ENCODE measurements at regions not wholly inside any gene's neighbourhood (a gene's known extent, or its start where the extent isn't known, plus 50 kb on each side); places are given as distances from the start of the nearest gene placed in this dataset.

DNA sequence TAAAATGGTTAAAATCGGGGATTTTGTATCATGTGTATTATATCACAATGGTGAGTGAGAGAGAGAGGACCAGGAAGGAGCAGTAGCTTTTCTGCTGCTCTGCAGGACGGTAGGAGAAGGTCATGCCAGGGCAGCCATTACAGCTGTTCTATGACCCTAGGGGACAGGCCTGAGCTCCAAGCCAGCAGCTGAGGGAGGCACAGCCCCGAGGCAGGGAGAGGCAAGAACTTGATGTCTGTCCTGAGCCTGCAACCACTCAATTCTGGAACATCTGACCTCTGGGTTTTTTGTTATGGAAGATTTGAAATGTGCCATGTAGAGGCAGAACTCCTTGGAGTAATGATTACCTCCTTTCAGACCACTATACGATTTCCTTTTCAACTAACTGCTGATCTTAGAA lies 135.8 kb upstream of the SH3BP4 start:
- Histone ChIP-seq H3K4me3 (ENCODE audit: low read depth, low read length) (no peak overlapping the region), H3K27ac (ENCODE audit: low read depth, low read length) (no peak overlapping the region), H3K27me3 (ENCODE audit: control insufficient read depth, insufficient read depth, low read length) (no peaks in the 10 kb centered on the region), H3K9me3 (ENCODE audit: control insufficient read depth, insufficient read depth, low read length) (no peaks in the 10 kb centered on the region; the same call in 1 of the 2 replicates)
- DNase-seq (ENCODE audit: low read depth, low spot score), result no peak
- no peak for TF ChIP-seq CTCF (IDR thresholded peaks at IDR 0.05; ENCODE audit: low read depth, low read length)
- POLR2A ChIA-PET, result no interaction called here
- CTCF ChIA-PET, result interaction anchor here (1.0 kb wide), 1 partner anchor 271 kb away, joined by 3 read pairs; no protein-coding TSS in a partner anchor

DNA sequence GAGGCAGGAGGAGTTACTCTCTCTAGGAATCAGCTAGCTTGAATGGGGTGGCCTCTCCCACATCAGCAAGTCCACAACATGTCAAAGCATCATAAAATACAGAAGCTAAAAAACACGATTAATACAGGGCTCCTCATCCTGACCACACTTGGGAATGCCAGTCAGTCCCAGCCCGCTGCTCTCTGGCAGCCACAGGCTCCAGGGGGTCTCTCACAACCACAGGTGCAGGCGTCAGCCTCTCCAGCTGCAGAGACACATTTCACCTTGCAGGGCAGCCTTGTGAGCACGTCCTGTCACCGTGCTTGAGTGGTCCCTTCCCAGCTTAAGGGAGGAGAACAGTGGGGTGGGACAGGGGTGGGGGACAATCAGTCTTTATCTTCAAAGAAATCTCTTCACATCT lies 137.4 kb upstream of the SH3BP4 start:
- POLR2A ChIA-PET, result no interaction called here
- no peak overlapping the region for H3K4me3 ChIP-seq (ENCODE audit: low read depth, low read length)
- no peak overlapping the region for H3K27ac ChIP-seq (ENCODE audit: low read depth, low read length)
- H3K9me3 ChIP-seq (ENCODE audit: control insufficient read depth, insufficient read depth, low read length), result no peaks in the 10 kb centered on the region; the same call in 1 of the 2 replicates
- TF ChIP-seq CTCF (IDR thresholded peaks at IDR 0.05; ENCODE audit: low read depth, low read length), result no peak
- CTCF ChIA-PET, result no interaction called here
- H3K27me3 ChIP-seq (ENCODE audit: control insufficient read depth, insufficient read depth, low read length), result no peaks in the 10 kb centered on the region
- no peak for DNase-seq (ENCODE audit: low read depth, low spot score)

DNA sequence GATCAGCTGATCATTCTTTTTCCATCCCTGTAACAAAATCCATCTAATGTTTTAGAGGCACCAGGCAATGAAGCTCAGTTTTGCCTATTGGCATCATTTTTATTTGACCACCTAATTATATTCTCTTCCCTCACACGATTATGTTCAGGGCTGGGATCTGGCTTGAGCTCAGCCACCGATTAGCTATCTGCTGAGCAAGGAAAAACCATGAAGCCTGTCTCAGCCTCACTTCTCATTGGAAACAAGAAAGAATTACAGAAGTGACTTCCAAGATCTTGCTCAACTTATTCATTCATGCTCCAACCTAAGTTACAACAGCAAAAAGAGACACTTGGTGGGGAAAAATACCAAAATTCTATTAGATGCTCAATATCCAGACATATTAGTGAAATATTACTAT lies 139.0 kb upstream of the SH3BP4 start:
- no peak for DNase-seq (ENCODE audit: low read depth, low spot score)
- Histone ChIP-seq H3K9me3 (ENCODE audit: control insufficient read depth, insufficient read depth, low read length) (no peaks in the 10 kb centered on the region; the same call in 1 of the 2 replicates), H3K4me3 (ENCODE audit: low read depth, low read length) (no peak overlapping the region), H3K27me3 (ENCODE audit: control insufficient read depth, insufficient read depth, low read length) (no peaks in the 10 kb centered on the region), H3K27ac (ENCODE audit: low read depth, low read length) (no peak overlapping the region)
- ChIA-PET POLR2A (interaction anchor here (0.5 kb wide), 1 partner anchor 21 kb away, joined by 4 read pairs; no protein-coding TSS in a partner anchor), CTCF (no interaction called here)
- no peak for TF ChIP-seq CTCF (IDR thresholded peaks at IDR 0.05; ENCODE audit: low read depth, low read length)

DNA sequence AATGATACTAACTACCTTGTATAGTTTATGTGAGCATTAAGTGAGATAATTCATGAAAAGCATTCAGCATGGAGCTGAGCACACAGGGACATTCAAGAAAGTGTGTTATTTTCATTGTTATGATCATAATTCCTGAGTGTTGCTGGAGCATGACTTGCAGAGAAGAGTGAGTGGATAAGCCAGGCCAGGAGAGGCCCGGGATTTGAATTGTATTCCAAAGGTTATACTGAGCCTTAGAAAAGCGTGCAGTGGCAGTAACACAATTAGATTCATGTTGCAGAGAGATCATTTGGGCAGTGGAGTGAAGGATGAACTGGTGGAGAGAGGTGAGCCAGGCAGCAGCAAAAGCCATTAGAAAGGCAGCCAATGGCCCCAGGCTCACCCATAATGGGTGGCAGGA lies 142.9 kb upstream of the SH3BP4 start:
- DNase-seq (ENCODE audit: low read depth, low spot score), result no peak
- POLR2A ChIA-PET, result no interaction called here
- no peaks in the 10 kb centered on the region for H3K27me3 ChIP-seq (ENCODE audit: control insufficient read depth, insufficient read depth, low read length)
- CTCF ChIA-PET, result interaction anchor here (0.6 to 0.9 kb wide), 2 partner anchors 11 to 106 kb away, joined by 3 to 5 read pairs; no protein-coding TSS in a partner anchor
- TF ChIP-seq CTCF (IDR thresholded peaks at IDR 0.05; ENCODE audit: low read depth, low read length), result no peak
- peaks cover 8% of the 10 kb centered on the region; the same call in 1 of the 2 replicates for H3K9me3 ChIP-seq (ENCODE audit: control insufficient read depth, insufficient read depth, low read length)
- H3K4me3 ChIP-seq (ENCODE audit: low read depth, low read length), result no peak overlapping the region
- H3K27ac ChIP-seq (ENCODE audit: low read depth, low read length), result no peak overlapping the region

DNA sequence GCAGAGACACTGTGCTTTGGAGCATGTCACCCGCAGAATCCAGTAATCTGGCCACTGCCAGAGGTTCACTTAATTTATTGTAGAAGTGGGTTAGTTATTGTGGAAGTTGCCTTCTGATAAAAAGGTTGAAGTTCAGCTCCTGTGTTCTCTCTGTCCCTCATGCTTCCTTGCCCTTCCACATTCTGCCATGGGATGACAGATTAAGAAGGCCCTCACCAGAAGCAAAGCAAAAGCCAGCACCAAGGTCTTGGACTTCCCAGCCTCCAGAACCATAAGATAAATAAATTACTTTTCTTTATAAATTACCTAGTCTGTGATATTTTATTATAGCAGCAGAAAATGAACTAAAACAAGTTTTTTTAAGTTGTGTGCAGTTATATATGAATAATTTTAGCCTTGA lies 145.0 kb upstream of the SH3BP4 start:
- no peak overlapping the region for H3K4me3 ChIP-seq (ENCODE audit: low read depth, low read length)
- no peaks in the 10 kb centered on the region for H3K27me3 ChIP-seq (ENCODE audit: control insufficient read depth, insufficient read depth, low read length)
- H3K27ac ChIP-seq (ENCODE audit: low read depth, low read length), result no peak overlapping the region
- ChIA-PET POLR2A (no interaction called here), CTCF (no interaction called here)
- H3K9me3 ChIP-seq (ENCODE audit: control insufficient read depth, insufficient read depth, low read length), result peaks cover 11% of the 10 kb centered on the region; the same call in 1 of the 2 replicates
- no peak for TF ChIP-seq CTCF (IDR thresholded peaks at IDR 0.05; ENCODE audit: low read depth, low read length)
- DNase-seq (ENCODE audit: low read depth, low spot score), result no peak

All from AG04450 (cell line).